ENCODE measurements at regions not wholly inside any gene's neighbourhood (a gene's known extent, or its start where the extent isn't known, plus 50 kb on each side); places are given as distances from the start of the nearest gene placed in this dataset.
"Not testable (repeated sequence)": the region's sequence is repeated elsewhere in the genome, so short reads cannot be mapped to it uniquely, and the experiment has no call there.

DNA sequence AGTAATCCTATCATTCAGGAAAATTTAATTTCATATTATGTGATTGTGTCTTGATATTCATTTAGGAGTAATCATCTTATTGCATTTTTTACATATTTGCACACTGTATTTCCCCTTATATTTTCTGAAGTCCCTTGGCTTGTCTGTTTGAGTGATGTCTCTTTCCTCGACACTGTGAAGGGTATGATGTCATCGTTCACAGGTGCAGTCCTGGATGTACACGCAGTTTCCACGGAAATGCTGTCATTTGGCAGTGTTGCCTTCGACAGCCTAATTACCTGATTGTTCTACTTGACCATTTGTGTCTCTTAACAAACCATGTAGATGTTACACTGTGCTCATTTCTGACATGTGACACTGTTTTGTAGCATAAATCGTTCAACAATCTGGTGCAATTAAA lies 1277.0 kb downstream of the TMEM121 start:
- DNase-seq (no peak), ATAC-seq (no peak)
- Histone ChIP-seq H3K27me3 (no peaks in the 10 kb centered on the region), H3K9me3 (no peaks in the 10 kb centered on the region), H3K4me1 (no peaks in the 10 kb centered on the region), H3K4me3 (no peak overlapping the region), H3K36me3 (replicated peaks in 1 of 2; ENCODE audit: insufficient read depth in 1 of 2, low read depth in 2 of 2) (no peaks in the 10 kb centered on the region), H3K27ac (no peak overlapping the region)
- TF ChIP-seq, protein P1, sequence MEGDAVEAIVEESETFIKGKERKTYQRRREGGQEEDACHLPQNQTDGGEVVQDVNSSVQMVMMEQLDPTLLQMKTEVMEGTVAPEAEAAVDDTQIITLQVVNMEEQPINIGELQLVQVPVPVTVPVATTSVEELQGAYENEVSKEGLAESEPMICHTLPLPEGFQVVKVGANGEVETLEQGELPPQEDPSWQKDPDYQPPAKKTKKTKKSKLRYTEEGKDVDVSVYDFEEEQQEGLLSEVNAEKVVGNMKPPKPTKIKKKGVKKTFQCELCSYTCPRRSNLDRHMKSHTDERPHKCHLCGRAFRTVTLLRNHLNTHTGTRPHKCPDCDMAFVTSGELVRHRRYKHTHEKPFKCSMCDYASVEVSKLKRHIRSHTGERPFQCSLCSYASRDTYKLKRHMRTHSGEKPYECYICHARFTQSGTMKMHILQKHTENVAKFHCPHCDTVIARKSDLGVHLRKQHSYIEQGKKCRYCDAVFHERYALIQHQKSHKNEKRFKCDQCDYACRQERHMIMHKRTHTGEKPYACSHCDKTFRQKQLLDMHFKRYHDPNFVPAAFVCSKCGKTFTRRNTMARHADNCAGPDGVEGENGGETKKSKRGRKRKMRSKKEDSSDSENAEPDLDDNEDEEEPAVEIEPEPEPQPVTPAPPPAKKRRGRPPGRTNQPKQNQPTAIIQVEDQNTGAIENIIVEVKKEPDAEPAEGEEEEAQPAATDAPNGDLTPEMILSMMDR (IDR thresholded peaks at IDR 0.05), result no peak
- no peak for TF ChIP-seq POLR2A (IDR thresholded peaks at IDR 0.05)
- intact Hi-C loops (cut with DNase I), result no loop called here
- WGBS, 2 donors, result 32 to 40% methylated on average over 6 of the region's 6 CpGs

DNA sequence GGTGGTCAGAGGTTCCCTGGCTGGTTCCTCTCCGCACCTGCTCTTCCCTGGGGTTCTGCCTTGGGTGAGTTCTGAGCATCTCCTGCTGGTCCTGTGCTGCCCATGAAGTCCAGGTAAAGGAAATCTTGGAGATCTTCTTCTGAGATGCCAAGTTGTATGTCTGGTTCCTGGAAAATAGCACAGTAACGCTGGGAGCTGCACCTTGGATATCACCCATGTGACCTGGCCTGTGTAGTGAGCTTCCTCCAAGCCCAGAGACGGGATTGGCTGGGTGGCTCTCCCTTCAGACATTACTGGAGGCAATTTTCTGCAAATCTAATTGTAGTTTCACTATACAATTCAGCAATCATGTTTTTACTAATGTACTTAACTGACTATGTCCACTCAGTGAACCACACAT lies 1281.1 kb downstream of the TMEM121 start:
- no peak for TF ChIP-seq POLR2A (IDR thresholded peaks at IDR 0.05)
- no peaks in the 10 kb centered on the region for H3K36me3 ChIP-seq (replicated peaks in 1 of 2; ENCODE audit: insufficient read depth in 1 of 2, low read depth in 2 of 2)
- H3K27ac ChIP-seq, result no peak overlapping the region
- H3K4me3 ChIP-seq, result no peak overlapping the region
- H3K27me3 ChIP-seq, result no peaks in the 10 kb centered on the region
- 17 to 38% methylated on average over 3 of the region's 3 CpGs for WGBS, 2 donors
- DNase-seq, result no peak
- H3K9me3 ChIP-seq, result no peaks in the 10 kb centered on the region
- H3K4me1 ChIP-seq, result no peaks in the 10 kb centered on the region
- no peak for ATAC-seq
- intact Hi-C loops (cut with DNase I), result no loop called here

DNA sequence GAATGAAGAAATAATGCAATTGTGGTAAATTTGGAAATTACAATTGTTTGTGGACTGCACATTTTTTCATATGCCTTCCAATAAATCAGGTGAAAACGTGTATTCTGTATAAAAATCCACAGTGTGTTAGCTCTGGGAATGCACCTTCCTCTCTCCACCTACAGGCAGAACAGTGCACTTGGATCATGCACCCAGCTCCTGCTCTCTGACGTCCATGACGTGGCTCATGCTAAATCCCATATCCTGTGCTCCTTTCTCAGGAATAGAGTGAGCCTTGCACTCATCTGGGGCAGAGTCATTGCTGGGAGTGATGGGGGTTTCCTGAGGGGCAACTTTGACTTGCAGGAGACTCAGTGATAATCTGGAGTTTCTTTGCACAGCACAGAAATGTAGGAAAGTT lies 1282.1 kb downstream of the TMEM121 start:
- intact Hi-C loops (cut with DNase I), result no loop called here
- TF ChIP-seq POLR2A (IDR thresholded peaks at IDR 0.05), result no peak
- TF ChIP-seq, protein P1 (IDR thresholded peaks at IDR 0.05), result no peak

DNA sequence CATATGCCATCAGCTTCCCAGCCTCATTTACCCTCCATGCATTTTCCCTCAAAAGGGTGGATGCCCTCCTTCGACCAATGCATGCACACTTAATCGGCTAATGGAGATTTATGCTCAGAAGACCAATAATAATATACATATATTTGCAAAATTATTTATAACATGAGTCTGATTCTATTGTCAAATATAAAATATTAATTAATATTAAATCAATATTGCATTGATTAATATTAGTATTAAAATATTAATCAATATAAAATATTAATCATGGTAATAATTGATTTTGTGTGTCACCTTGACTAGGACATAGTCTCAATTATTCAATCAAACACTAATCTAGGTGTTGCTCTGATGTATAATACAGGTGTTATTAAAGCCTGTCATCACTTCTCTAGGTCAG lies 1282.5 kb downstream of the TMEM121 start:
- ATAC-seq (no peak), DNase-seq (no peak)
- TF ChIP-seq, protein P1 (IDR thresholded peaks at IDR 0.05), result no peak
- TF ChIP-seq POLR2A (IDR thresholded peaks at IDR 0.05), result no peak
- Histone ChIP-seq H3K27ac (no peak overlapping the region), H3K9me3 (no peaks in the 10 kb centered on the region), H3K4me3 (no peak overlapping the region), H3K27me3 (no peaks in the 10 kb centered on the region), H3K4me1 (no peaks in the 10 kb centered on the region), H3K36me3 (replicated peaks in 1 of 2; ENCODE audit: insufficient read depth in 1 of 2, low read depth in 2 of 2) (no peaks in the 10 kb centered on the region)
- 42 to 51% methylated on average over 2 of the region's 2 CpGs for WGBS, 2 donors
- intact Hi-C loops (cut with DNase I), result no loop called here

More for the DNA sequence above, 1282.1 kb downstream of the TMEM121 start:
- H3K4me3 ChIP-seq, result no peak overlapping the region
- no peaks in the 10 kb centered on the region for H3K4me1 ChIP-seq
- H3K36me3 ChIP-seq (replicated peaks in 1 of 2; ENCODE audit: insufficient read depth in 1 of 2, low read depth in 2 of 2), result no peaks in the 10 kb centered on the region
- H3K27ac ChIP-seq, result no peak overlapping the region
- no peaks in the 10 kb centered on the region for H3K9me3 ChIP-seq
- ATAC-seq (no peak), DNase-seq (no peak)
- no peaks in the 10 kb centered on the region for H3K27me3 ChIP-seq
- WGBS, 2 donors, result 6 to 9% methylated on average over 3 of the region's 3 CpGs

DNA sequence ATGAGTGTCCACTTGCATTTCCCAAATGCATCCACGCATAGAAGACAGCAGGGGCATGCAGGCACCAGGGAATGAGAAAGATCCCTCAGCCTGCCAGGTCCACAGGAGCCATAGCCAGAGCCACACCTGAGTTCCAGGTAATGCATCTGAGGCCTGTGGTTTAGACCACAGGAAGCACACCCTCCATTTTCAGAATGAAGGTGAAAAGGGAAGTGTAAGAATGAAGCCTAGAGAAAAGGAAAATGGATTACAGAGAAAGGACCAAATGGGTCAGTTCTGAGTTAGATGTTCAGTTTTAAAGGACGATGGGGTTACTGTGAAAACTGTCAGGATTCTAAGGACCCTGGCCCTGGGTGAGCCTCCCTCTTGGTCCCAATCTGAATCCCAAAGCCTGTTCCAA lies 1283.2 kb downstream of the TMEM121 start:
- Histone ChIP-seq H3K9me3 (no peaks in the 10 kb centered on the region), H3K4me1 (no peaks in the 10 kb centered on the region)
- 44 to 50% methylated on average over 2 of the region's 2 CpGs for WGBS, 2 donors

DNA sequence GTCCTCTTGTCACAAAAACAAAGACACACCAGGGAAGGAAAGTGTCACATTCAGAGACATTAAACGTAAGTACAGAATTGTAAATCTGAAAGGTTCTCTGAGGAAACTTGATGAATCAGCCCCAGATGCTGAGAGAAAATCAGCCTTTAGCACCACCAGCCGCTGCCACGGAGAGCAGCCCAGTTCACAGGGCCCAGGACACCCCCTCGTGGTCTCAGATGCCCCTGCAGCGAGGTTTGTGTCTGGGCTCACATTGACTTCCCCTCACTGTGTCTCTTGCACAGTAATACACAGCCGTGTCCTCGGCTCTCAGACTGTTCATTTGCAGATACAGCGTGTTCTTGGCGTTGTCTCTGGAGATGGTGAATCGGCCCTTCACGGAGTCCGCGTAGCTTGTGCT lies 1283.8 kb downstream of the TMEM121 start:
- H3K4me3 ChIP-seq; H3K27me3 ChIP-seq; ATAC-seq; H3K27ac ChIP-seq; H3K36me3 ChIP-seq (replicated peaks in 1 of 2; ENCODE audit: insufficient read depth in 1 of 2, low read depth in 2 of 2); DNase-seq; H3K9me3 ChIP-seq; H3K4me1 ChIP-seq; intact Hi-C loops (cut with DNase I): not testable (repeated sequence)
- WGBS, 2 donors, result 63 to 69% methylated on average over 11 to 13 of the region's 13 CpGs

More for the DNA sequence above, 1283.2 kb downstream of the TMEM121 start:
- Histone ChIP-seq H3K36me3 (replicated peaks in 1 of 2; ENCODE audit: insufficient read depth in 1 of 2, low read depth in 2 of 2) (no peaks in the 10 kb centered on the region), H3K27ac (no peak overlapping the region), H3K27me3 (no peaks in the 10 kb centered on the region), H3K4me3 (no peak overlapping the region)
- ATAC-seq, result no peak
- DNase-seq, result no peak
- intact Hi-C loops (cut with DNase I), result no loop called here
- no peak for TF ChIP-seq POLR2A (IDR thresholded peaks at IDR 0.05)
- TF ChIP-seq, protein P1 (IDR thresholded peaks at IDR 0.05), result no peak

All from body of pancreas (tissue), 4 donors.